ENCODE measurements at regions not wholly inside any gene's neighbourhood (a gene's known extent, or its start where the extent isn't known, plus 50 kb on each side); places are given as distances from the start of the nearest gene placed in this dataset.

- no peak overlapping the region for H3K4me3 ChIP-seq (ENCODE audit: low read depth, low read length)
- DNase-seq (ENCODE audit: low read depth) = peak; percentile 78
- TF ChIP-seq CTCF (IDR thresholded peaks at IDR 0.05; ENCODE audit: insufficient read depth, low read depth, low read length) = no peak
Measured at GRCh38 chr5:153896701-153897100, 142.0 kb downstream of the FAM114A2 start.

GRCh38 chr5:153896117-153896516 is 142.6 kb downstream of the FAM114A2 start:
- DNase-seq (ENCODE audit: low read depth) = peak; percentile 30
- H3K4me3 ChIP-seq (ENCODE audit: low read depth, low read length) = no peak overlapping the region
- no peak for TF ChIP-seq CTCF (IDR thresholded peaks at IDR 0.05; ENCODE audit: insufficient read depth, low read depth, low read length)

- no peak for TF ChIP-seq CTCF (IDR thresholded peaks at IDR 0.05; ENCODE audit: insufficient read depth, low read depth, low read length)
- DNase-seq (ENCODE audit: low read depth) = no peak
- H3K4me3 ChIP-seq (ENCODE audit: low read depth, low read length) = no peak overlapping the region
Measured at GRCh38 chr5:153895266-153895665, 143.4 kb downstream of the FAM114A2 start.

GRCh38 chr5:153893817-153894216 is 144.9 kb downstream of the FAM114A2 start:
- H3K4me3 ChIP-seq (ENCODE audit: low read depth, low read length) = no peak overlapping the region
- no peak for TF ChIP-seq CTCF (IDR thresholded peaks at IDR 0.05; ENCODE audit: insufficient read depth, low read depth, low read length)
- no peak for DNase-seq (ENCODE audit: low read depth)

- TF ChIP-seq CTCF (IDR thresholded peaks at IDR 0.05; ENCODE audit: insufficient read depth, low read depth, low read length) = no peak
- no peak overlapping the region for H3K4me3 ChIP-seq (ENCODE audit: low read depth, low read length)
- DNase-seq (ENCODE audit: low read depth) = no peak
Measured at GRCh38 chr5:153891394-153891793, 147.3 kb downstream of the FAM114A2 start.

GRCh38 chr5:153888781-153889180 is 149.9 kb downstream of the FAM114A2 start:
- no peak for DNase-seq (ENCODE audit: low read depth)
- no peak overlapping the region for H3K4me3 ChIP-seq (ENCODE audit: low read depth, low read length)
- no peak for TF ChIP-seq CTCF (IDR thresholded peaks at IDR 0.05; ENCODE audit: insufficient read depth, low read depth, low read length)

GRCh38 chr5:153885141-153885540 is 153.6 kb downstream of the FAM114A2 start:
- no peak overlapping the region for H3K4me3 ChIP-seq (ENCODE audit: low read depth, low read length)
- TF ChIP-seq CTCF (IDR thresholded peaks at IDR 0.05; ENCODE audit: insufficient read depth, low read depth, low read length) = no peak
- DNase-seq (ENCODE audit: low read depth) = no peak

All from fibroblast of villous mesenchyme (primary cell).